ENCODE measurements at regions not wholly inside any gene's neighbourhood (a gene's known extent, or its start where the extent isn't known, plus 50 kb on each side); places are given as distances from the start of the nearest gene placed in this dataset.
"Not testable (repeated sequence)": the region's sequence is repeated elsewhere in the genome, so short reads cannot be mapped to it uniquely, and the experiment has no call there.

DNA sequence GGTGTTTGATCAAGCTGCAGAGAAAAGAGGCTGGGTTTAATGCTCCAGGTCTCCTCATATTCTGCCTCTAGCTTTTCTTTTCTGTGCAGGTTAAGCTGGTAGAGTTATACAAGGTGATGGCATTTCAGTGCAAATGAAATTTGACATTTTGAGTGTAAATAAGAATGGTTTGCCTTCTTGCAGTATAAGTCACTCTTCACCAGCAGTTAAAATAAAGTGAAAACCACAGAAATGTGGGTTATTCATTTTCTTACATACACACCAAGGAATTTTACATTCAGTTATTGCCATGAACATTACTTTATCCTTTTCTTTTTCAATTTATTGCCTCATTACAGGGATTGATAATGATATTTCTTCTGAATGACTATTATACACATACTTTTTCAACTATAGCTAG, 337.5 kb upstream of the PCSK5 start:
- Histone ChIP-seq H3K27ac (ENCODE audit: extremely low read depth, low read depth, low read length) (no peak overlapping the region), H3K9me3 (ENCODE audit: control insufficient read depth, insufficient read depth, low read depth, low read length) (no peaks in the 10 kb centered on the region), H3K36me3 (ENCODE audit: control insufficient read depth in 2 of 2, insufficient read depth in 1 of 2, low read length in 2 of 2) (no peaks in the 10 kb centered on the region), H3K4me1 (ENCODE audit: control insufficient read depth, insufficient read depth, low read length) (no peaks in the 10 kb centered on the region), H3K4me3 (ENCODE audit: low read depth, low read length) (no peak overlapping the region)
- CTCF ChIA-PET, result no interaction called here
- TF ChIP-seq ZNF138 (tag by site-specific recombination; IDR thresholded peaks at IDR 0.05; ENCODE audit: borderline replicate concordance), result no peak
- TF ChIP-seq HOXC10 (CRISPR knock-in tag; IDR thresholded peaks at IDR 0.05), result no peak
- TF ChIP-seq ZNF664 (tag by site-specific recombination; IDR thresholded peaks at IDR 0.05), result no peak
- TF ChIP-seq ZNF768 (tag by site-specific recombination; IDR thresholded peaks at IDR 0.05), result no peak
- no peak for TF ChIP-seq KLF8 (tag by site-specific recombination; IDR thresholded peaks at IDR 0.05)
- TF ChIP-seq, protein P1, sequence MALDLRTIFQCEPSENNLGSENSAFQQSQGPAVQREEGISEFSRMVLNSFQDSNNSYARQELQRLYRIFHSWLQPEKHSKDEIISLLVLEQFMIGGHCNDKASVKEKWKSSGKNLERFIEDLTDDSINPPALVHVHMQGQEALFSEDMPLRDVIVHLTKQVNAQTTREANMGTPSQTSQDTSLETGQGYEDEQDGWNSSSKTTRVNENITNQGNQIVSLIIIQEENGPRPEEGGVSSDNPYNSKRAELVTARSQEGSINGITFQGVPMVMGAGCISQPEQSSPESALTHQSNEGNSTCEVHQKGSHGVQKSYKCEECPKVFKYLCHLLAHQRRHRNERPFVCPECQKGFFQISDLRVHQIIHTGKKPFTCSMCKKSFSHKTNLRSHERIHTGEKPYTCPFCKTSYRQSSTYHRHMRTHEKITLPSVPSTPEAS (tag by site-specific recombination; IDR thresholded peaks at IDR 0.05), result no peak
- TF ChIP-seq ZNF37A (tag by site-specific recombination; IDR thresholded peaks at IDR 0.05), result no peak
- TF ChIP-seq, protein P2, sequence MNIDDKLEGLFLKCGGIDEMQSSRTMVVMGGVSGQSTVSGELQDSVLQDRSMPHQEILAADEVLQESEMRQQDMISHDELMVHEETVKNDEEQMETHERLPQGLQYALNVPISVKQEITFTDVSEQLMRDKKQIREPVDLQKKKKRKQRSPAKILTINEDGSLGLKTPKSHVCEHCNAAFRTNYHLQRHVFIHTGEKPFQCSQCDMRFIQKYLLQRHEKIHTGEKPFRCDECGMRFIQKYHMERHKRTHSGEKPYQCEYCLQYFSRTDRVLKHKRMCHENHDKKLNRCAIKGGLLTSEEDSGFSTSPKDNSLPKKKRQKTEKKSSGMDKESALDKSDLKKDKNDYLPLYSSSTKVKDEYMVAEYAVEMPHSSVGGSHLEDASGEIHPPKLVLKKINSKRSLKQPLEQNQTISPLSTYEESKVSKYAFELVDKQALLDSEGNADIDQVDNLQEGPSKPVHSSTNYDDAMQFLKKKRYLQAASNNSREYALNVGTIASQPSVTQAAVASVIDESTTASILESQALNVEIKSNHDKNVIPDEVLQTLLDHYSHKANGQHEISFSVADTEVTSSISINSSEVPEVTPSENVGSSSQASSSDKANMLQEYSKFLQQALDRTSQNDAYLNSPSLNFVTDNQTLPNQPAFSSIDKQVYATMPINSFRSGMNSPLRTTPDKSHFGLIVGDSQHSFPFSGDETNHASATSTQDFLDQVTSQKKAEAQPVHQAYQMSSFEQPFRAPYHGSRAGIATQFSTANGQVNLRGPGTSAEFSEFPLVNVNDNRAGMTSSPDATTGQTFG (tag by site-specific recombination; IDR thresholded peaks at IDR 0.05; ENCODE audit: borderline replicate concordance), result no peak
- no peak for TF ChIP-seq ZNF621 (tag by site-specific recombination; IDR thresholded peaks at IDR 0.05)
- TF ChIP-seq GLI2 (tag by site-specific recombination; IDR thresholded peaks at IDR 0.05; ENCODE audit: borderline replicate concordance, low read depth), result no peak
- TF ChIP-seq KLF7 (tag by site-specific recombination; IDR thresholded peaks at IDR 0.05; ENCODE audit: borderline replicate concordance), result no peak
- no peak for TF ChIP-seq ZNF654 (tag by site-specific recombination; IDR thresholded peaks at IDR 0.05; ENCODE audit: low read depth)
- no peak for TF ChIP-seq ZNF223 (tag by site-specific recombination; IDR thresholded peaks at IDR 0.05)
- POLR2A ChIA-PET, result no interaction called here

DNA sequence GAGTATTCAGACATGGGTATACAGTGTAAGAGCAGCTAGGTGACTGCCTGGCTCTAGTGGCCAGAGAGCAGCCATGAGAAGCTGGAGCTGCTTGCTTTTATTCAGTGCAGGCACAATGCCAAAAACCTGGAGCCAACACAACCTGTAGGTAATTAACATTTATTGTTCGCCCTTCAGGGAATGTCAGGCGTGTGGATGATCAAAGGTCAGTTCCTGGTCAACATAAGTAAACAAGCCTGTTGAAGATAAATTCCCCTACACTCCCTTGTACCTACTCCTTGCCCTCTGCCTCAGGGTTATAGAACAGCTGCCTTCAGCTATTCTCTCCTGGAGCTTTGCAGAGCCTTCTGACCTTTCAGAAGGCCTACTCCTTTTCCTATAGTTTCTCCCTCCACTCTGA, 323.7 kb upstream of the PCSK5 start:
- H3K36me3 ChIP-seq (ENCODE audit: control insufficient read depth in 2 of 2, insufficient read depth in 1 of 2, low read length in 2 of 2); H3K4me3 ChIP-seq (ENCODE audit: low read depth, low read length); POLR2A ChIA-PET; CTCF ChIA-PET; H3K4me1 ChIP-seq (ENCODE audit: control insufficient read depth, insufficient read depth, low read length); H3K27ac ChIP-seq (ENCODE audit: extremely low read depth, low read depth, low read length); H3K9me3 ChIP-seq (ENCODE audit: control insufficient read depth, insufficient read depth, low read depth, low read length): not testable (repeated sequence)

DNA sequence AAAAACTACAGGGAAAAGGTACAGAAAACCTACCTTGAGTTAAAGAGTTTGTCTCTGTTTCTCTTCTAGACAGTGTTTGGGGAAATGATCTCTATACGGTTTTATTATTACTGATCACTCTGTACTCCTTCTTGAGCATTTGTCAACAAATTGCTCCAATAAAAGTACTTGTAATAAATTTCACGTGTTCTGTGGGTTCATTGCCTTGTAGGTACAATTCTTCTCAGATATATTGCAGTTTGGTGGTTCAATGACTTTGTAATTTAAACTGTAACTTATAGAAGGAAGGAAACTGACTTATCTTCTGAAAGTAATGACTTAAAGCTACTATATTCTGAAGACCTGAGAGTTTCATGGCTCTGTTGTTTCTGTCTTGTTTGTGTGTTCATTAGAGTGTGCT, 319.9 kb upstream of the PCSK5 start:
- CTCF ChIA-PET, result no interaction called here
- H3K27ac ChIP-seq (ENCODE audit: extremely low read depth, low read depth, low read length), result no peak overlapping the region
- H3K4me1 ChIP-seq (ENCODE audit: control insufficient read depth, insufficient read depth, low read length), result no peaks in the 10 kb centered on the region
- POLR2A ChIA-PET, result no interaction called here
- TF ChIP-seq SALL2 (tag by site-specific recombination; IDR thresholded peaks at IDR 0.05; ENCODE audit: borderline replicate concordance) (no peak), ZNF571 (tag by site-specific recombination; IDR thresholded peaks at IDR 0.05) (no peak), ZNF837 (tag by site-specific recombination; IDR thresholded peaks at IDR 0.05) (no peak), ZNF138 (tag by site-specific recombination; IDR thresholded peaks at IDR 0.05; ENCODE audit: borderline replicate concordance) (no peak), ZNF274 (IDR thresholded peaks at IDR 0.05; ENCODE audit: low read length) (no peak), ZNF274 (tag by site-specific recombination; IDR thresholded peaks at IDR 0.05; ENCODE audit: borderline replicate concordance) (no peak), KLF9 (tag by site-specific recombination; IDR thresholded peaks at IDR 0.05; ENCODE audit: low read depth) (no peak), ZNF302 (tag by site-specific recombination; IDR thresholded peaks at IDR 0.05; ENCODE audit: low read depth) (no peak)
- TF ChIP-seq, protein P3, sequence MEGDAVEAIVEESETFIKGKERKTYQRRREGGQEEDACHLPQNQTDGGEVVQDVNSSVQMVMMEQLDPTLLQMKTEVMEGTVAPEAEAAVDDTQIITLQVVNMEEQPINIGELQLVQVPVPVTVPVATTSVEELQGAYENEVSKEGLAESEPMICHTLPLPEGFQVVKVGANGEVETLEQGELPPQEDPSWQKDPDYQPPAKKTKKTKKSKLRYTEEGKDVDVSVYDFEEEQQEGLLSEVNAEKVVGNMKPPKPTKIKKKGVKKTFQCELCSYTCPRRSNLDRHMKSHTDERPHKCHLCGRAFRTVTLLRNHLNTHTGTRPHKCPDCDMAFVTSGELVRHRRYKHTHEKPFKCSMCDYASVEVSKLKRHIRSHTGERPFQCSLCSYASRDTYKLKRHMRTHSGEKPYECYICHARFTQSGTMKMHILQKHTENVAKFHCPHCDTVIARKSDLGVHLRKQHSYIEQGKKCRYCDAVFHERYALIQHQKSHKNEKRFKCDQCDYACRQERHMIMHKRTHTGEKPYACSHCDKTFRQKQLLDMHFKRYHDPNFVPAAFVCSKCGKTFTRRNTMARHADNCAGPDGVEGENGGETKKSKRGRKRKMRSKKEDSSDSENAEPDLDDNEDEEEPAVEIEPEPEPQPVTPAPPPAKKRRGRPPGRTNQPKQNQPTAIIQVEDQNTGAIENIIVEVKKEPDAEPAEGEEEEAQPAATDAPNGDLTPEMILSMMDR (tag by site-specific recombination; IDR thresholded peaks at IDR 0.05), result no peak
- no peaks in the 10 kb centered on the region for H3K36me3 ChIP-seq (ENCODE audit: control insufficient read depth in 2 of 2, insufficient read depth in 1 of 2, low read length in 2 of 2)
- H3K9me3 ChIP-seq (ENCODE audit: control insufficient read depth, insufficient read depth, low read depth, low read length), result no peaks in the 10 kb centered on the region
- H3K4me3 ChIP-seq (ENCODE audit: low read depth, low read length), result no peak overlapping the region

Measured in HEK293 (cell line).